Breast epithelium (tissue), 3 donors: ENCODE measurements at regions not wholly inside any gene's neighbourhood (a gene's known extent, or its start where the extent isn't known, plus 50 kb on each side); places are given as distances from the start of the nearest gene placed in this dataset.

Experiments
- CTCF ChIP-seq, 3 donors: fragments of 450-650 bp; IDR thresholded peaks; one replicate each; pipeline ENCODE4 v1.5.1; 2016 to 2017; ENCODE audit warnings: antibody characterized with exemption in 3 of 3, mild to moderate bottlenecking in 3 of 3, moderate library complexity in 3 of 3
- POLR2A ChIP-seq: fragments of 450-650 bp; IDR thresholded peaks from one replicate; pipeline ENCODE4 v1.6.1; 2016; ENCODE audit warnings: antibody characterized with exemption, mild to moderate bottlenecking, moderate library complexity
- POLR2AphosphoS5 ChIP-seq, 3 donors: sonication (generic); formaldehyde crosslinking; IDR thresholded peaks; one replicate each; pipeline ENCODE4 v1.6.1; 2017; ENCODE audit warnings: antibody characterized with exemption in 3 of 3

GRCh38 chr16:64669573-64669972 lies 452.3 kb downstream of the CDH11 start:
- TF ChIP-seq CTCF (IDR thresholded peaks at IDR 0.05), result no peak
- no peak for TF ChIP-seq POLR2A
- TF ChIP-seq POLR2AphosphoS5 (IDR thresholded peaks at IDR 0.05), result no peak
